GM19395 (cell line): ENCODE measurements at regions not wholly inside any gene's neighbourhood (a gene's known extent, or its start where the extent isn't known, plus 50 kb on each side); places are given as distances from the start of the nearest gene placed in this dataset.

Source experiments
- ATAC-seq: cut with Tn5 transposase; IDR thresholded peaks from one replicate; pipeline ENCODE4 v1.9.1; 2021; ENCODE audit warnings: mild to moderate bottlenecking, moderate library complexity; ENCODE audit not compliant: unreplicated experiment

- no peak for ATAC-seq
These were observed 147.4 kb upstream of the FTMT start for GRCh38 chr5:121704291-121704690.

DNA sequence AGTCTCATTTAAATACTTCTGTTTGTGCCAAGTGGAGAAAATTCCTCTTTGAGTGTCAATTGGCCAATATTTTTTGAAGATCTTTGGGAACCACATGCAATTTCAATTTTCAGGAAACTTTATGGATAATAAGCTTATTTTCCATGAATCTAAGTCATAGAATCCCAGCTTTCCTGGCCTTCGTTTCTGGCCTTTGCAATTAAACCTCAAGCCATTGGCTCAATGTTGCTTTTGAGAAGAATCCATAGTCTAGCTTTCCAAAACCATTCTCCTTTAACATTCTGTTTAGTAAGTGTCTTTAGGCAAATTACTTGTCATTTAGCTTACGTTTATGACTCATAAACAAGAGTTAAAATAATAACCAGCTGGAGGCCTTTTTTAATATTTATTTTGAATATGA lies 145.0 kb upstream of the FTMT start:
- no peak for ATAC-seq

GRCh38 chr5:121707178-121707577 lies 144.5 kb upstream of the FTMT start:
- ATAC-seq: no peak

DNA sequence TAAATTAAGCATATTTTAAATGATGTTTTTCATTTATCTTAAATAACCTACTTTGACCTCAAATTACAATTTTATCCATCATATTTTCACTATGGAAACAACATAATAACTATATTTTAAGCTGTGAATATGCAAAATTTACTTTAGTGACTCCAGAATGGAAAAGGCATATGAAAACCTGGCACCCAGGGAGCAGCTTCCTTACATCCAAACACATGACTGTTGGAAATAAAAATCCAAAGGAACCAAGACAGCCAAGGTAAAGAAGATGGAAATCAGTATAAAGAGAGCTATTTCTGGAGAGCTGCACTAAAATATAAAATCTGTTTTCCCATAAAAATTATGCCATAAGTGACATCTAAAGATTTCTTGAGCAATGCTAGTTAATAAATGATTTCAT lies 140.3 kb upstream of the FTMT start:
- no peak for ATAC-seq

DNA sequence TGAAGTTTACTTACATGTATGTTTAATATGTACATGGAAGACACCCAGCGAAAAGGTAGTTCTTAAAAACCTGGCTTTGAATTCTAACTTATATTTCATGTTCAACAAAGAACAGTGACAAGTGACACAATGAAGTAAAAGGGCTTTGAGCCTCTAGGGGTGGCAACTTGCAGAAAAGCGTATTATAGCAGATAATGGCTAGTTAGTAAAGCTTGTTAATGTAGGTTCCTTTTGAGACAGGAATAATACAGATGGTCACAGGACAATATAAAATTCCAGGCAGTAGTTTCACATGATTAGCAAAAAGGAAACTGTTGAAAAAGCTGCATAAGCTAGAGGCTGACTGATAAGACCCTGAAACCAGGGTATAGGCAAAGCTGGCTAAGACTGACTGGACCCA lies 132.4 kb upstream of the FTMT start:
- no peak for ATAC-seq

DNA sequence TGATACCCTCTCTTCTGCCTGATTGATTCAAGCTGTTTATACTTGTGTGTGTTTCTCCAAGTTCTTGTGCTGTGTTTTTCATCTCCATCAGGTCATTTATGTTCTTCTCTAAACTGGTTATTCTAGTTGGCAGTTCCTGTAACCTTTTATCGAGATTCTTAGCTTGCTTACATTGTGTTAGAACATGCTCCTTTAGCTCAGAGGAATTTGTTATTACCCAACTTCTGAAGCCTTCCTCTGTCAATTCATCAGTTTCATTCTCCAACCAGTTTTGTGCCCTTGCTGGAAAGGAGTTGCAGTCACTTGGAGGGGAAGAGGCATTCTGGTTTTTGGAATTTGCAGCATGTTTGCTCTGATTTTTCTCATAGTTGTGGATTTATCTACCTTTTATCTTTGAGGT lies 126.2 kb upstream of the FTMT start:
- ATAC-seq: no peak

GRCh38 chr5:121726991-121727390 lies 124.7 kb upstream of the FTMT start:
- ATAC-seq: no peak

DNA sequence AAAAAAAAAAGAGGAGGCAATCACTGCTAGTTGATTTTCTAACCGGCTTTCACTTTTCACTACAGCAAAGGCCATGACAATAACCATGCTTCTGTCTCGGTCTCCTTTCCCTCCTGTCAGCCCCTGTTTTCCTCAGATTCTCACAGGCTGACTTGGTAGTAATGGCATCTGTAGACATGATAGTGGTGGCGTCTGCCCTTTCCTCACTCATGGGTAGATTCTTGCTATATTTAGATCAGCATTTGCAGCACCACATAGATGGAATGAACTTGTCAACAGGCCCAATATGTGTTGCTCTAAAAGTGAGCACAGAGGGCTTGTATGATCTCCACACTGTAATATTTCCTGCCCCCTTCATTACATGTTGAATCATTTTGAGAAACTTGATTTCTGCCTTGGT lies 120.3 kb upstream of the FTMT start:
- ATAC-seq: no peak

- no peak for ATAC-seq
These were observed 116.1 kb upstream of the FTMT start for GRCh38 chr5:121735618-121736017.

GRCh38 chr5:121737120-121737519 lies 114.6 kb upstream of the FTMT start:
- no peak for ATAC-seq

DNA sequence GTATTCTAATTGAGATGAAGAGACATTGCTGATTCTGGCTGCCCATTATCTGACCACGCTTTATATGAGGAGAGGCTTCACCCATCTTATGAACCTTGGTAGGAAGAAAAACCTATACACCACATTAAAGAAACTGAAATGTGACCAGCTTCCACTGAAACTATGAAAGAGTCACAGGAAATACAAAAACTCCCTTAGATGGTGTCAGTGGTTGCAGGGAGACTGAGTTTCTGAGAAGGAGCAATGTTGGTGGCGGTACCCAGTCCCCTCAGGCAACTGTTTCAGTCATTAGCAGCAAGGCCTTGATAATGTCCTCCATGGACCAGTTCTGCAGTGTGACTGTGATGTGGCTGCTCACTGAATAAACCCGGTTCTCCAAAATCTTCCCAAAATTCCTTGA lies 110.5 kb upstream of the FTMT start:
- no peak for ATAC-seq

DNA sequence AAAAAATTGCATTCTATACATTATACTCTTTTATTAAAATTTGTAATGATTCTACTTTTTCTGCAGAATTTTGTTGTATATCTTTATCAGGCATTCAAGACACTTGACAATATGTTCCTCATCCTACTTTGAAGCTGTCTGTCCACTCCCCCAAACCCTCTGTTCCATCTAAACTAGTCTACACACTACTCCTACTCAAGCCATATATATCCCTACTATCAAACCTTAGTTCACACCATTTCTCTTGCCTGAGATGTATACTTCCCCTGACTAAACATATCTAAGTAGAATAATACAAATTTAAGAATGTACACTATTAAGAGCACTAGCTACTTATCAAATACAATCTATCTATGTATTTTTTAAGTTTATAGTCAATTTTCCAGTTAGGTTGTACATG lies 107.1 kb upstream of the FTMT start:
- ATAC-seq: no peak

- no peak for ATAC-seq
These were observed 106.3 kb upstream of the FTMT start for GRCh38 chr5:121745407-121745806.

- ATAC-seq: no peak
These were observed 104.9 kb upstream of the FTMT start for GRCh38 chr5:121746763-121747162.

GRCh38 chr5:121748686-121749085 lies 103.0 kb upstream of the FTMT start:
- ATAC-seq: no peak

- no peak for ATAC-seq
These were observed 99.5 kb upstream of the FTMT start for GRCh38 chr5:121752149-121752548.

- ATAC-seq: no peak
These were observed 96.4 kb upstream of the FTMT start for GRCh38 chr5:121755266-121755665.

DNA sequence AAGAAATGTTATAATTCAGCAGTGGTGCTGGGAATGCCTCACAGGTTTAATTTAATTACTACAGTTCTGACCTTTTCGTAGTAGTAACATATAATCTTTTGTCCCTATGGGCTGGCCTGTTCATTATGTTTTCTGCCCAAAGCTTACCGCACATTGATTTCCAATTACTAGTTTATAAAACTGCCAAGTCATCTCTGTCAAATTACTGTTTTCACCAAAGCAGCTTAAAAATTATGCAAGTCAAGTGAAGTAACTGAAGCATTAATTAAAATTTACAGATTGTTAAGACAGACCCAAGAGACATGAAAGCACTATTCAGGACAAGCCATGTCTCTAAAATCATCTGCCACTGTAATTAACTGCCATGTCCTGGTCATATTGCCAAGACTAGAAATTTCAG lies 93.9 kb upstream of the FTMT start:
- no peak for ATAC-seq

- no peak for ATAC-seq
These were observed 93.1 kb upstream of the FTMT start for GRCh38 chr5:121758615-121759014.

DNA sequence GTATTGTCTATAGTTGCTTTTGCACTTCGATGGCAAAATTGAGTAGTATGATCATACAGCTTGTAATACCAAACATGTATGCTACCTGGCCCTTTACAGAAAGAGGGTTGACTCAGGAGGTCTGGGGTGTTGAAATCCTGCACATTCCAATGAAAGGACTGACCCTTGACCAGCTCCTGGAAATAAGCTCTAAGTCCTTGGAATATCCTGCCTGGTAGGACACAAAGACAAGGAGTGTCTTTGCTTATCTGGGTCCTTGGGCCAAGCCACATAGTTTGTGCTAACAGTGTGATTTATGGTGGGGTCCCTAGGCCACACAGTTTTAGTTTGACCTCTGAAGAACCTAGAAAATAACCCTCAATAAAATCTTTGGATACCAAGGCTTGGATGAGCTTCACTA lies 89.3 kb upstream of the FTMT start:
- ATAC-seq: no peak

DNA sequence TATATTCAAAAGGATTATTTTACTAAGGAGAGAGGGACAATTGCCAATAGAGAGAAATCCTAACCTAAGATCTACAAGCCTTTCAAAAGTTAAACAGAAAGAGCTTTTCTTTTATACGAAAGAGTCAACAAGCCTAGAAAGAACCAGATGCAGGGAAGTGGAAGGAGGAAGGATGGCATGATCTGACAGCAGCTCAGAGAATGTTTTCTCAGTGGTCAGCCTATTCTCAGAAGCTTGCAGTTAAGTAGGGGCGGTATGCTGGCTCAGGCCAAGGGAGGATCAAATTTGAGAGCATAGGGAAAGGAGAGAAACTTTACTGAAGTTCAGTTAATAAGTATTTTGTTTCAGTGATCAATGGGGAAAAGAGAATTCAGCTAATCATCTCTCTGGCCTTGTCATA lies 88.0 kb upstream of the FTMT start:
- no peak for ATAC-seq

DNA sequence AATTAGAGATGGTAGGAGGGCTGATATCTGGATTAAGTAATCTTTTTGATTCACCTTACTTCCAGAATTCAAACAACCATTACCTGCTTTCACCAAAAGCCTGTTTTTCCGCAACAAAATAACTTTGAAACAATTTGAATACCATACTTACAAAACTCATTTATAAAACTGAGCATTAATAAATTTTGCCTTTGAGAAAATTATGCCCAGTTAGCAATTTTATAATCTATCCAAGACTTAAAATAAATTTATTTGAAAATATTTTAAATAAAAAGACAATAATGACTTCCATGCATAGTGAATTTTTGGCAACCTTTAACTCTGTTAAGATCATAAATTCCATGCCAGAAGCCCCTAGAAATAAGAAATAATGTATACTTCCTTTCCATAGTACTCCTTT lies 71.3 kb upstream of the FTMT start:
- no peak for ATAC-seq

GRCh38 chr5:121783700-121784099 lies 68.0 kb upstream of the FTMT start:
- no peak for ATAC-seq

GRCh38 chr5:121793791-121794190 lies 57.9 kb upstream of the FTMT start:
- ATAC-seq: no peak
